CD4-positive, alpha-beta T cell treated with Interferon gamma for 1 hour (primary cell): ENCODE measurements at regions not wholly inside any gene's neighbourhood (a gene's known extent, or its start where the extent isn't known, plus 50 kb on each side); places are given as distances from the start of the nearest gene placed in this dataset.
"Not testable (repeated sequence)": the region's sequence is repeated elsewhere in the genome, so short reads cannot be mapped to it uniquely, and the experiment has no call there.

Source experiments
- DNase-seq: peaks from one replicate; pipeline ENCODE4 v3.0.0-alpha.2; 2020

DNA sequence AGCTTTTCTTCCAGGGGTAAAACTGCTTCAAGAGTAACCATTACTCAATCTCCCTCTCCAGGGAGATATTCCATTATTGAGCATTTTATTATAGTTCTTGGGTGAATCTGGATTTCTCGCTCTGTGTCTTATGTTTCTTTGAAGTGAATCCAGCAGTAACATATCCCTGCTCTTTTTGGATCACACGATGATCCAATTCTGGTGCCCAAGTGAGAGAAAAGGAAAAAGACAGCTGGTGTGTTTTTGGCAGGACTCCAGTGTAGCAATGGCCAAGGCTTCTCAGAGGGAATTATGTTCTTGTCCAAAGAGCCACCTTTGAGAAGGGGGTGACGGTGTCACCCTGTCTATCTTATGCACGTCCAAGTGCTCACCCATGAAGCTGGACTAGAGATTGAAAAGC, 140.3 kb upstream of the ERRFI1 start:
- no peak for DNase-seq

GRCh38 chr1:8165595-8166360, 139.7 kb upstream of the ERRFI1 start:
- no peak for DNase-seq

DNA sequence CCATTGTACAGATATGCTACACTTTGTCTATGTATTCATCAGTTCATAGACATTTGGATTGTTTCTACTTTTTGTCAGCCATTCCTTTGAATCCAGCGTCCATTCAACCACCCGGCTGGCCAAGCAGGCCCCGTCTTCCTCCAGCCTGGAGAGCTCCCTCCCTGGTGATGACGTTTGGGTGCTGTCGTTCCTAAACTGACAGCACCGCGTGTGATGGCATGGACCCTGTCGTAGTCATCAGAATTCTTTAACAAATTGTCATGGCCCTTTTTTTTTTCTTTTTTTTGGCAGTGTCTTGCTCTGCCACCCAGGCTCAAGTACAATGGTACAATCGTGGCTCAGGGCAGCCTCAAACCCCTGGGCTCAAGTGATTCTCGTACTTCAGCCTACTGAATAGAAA, 138.6 kb upstream of the ERRFI1 start:
- no peak for DNase-seq

DNA sequence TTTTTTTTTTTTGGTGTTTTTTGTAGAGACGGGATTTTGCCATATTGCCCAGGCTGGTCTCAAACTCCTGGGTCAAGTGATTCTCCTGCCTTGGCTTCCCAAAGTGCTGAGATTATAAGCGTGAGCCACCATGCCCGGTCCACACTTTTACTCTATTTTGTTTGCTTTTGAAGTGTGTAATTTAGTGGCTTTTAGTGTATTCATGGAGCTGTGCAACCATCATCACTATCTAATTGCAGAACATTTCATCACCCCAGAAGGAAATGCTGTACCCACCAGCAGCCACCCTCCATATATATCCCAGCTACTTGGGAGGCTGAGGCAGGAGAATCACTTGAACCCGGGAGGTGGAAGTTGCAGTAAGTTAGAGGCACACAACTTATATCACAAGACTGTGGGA, 136.9 kb upstream of the ERRFI1 start:
- DNase-seq: no peak

- DNase-seq: no peak
Observed at GRCh38 chr1:8162168-8162567, 136.1 kb upstream of the ERRFI1 start.

- DNase-seq: no peak
Observed at GRCh38 chr1:8161546-8162105, 135.5 kb upstream of the ERRFI1 start.

GRCh38 chr1:8159470-8160024, 133.4 kb upstream of the ERRFI1 start:
- DNase-seq: no peak

DNA sequence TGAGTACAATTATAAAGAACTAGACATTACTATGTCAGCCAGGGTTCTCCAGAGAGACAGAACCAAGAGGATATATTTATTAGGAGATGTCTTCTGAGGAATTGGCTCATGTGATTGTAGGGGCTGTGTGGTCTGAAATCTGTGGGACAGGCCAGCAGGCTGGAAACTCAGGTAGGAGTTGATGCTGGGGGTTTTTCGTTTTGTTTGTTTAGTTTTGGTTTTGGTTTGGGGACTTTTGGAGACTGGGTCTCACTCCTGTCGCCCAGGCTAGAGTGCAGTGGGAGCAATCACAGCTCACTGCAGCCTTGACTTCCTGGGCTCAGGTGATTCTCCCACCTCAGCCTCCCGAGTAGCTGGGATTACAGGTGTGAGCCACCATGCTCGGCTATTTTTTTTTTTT, 132.9 kb upstream of the ERRFI1 start:
- no peak for DNase-seq

DNA sequence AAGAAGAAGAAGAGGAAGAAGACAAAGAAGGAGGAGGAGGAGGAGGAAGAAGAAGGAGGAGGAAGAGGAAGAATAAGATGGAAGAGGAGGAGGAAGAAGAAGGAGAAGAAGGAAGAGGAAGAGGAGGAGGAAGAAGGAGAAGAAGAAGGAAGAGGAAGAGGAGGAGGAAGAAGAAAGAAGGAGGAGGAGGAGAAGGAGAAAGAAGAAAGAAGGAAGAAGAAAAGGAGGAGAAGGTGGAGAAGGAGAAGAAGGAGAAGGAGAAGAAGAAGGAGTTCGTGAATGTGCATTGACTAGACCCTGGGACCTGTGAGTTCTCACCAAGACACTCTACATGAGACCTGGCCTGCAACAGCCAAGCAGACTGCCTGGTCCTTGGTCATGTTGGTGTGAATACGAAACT, 131.7 kb upstream of the ERRFI1 start:
- DNase-seq: no peak

DNA sequence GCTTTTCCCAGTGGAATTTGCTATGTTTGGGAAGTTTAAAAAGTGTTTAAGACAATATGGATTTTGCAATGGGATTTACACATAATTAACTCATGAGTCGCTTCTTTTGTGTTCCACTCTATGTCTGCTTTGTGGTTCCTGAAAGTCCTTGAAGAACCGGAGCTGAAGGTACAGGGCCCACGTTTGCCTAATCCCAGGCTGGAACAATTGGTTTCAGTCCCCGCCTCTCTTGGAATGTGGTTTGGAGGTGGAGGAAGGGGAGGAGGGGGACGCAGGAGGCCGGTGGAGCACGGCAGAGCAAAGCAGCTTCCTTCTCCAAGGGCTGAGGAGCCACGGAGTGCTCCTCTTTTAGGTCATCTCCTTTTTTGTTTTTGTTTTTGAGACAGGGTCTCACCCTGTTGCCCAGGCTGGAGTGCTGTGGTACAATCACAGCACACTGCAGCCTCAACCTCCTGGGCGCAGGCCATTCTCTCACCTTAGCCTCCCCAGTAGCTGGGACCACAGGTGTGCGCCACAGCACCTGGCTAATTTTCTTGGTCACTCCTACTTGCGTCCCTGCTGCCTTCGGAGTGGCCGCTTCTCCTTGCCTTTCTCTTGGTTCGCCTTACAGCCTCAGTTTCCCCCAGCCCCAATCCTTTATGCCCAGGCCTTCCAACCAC, 129.5 kb upstream of the ERRFI1 start:
- DNase-seq: no peak

- no peak for DNase-seq
Observed at GRCh38 chr1:8154621-8155052, 128.5 kb upstream of the ERRFI1 start.

GRCh38 chr1:8153961-8154360, 127.9 kb upstream of the ERRFI1 start:
- DNase-seq: no peak

GRCh38 chr1:8152731-8153702, 126.9 kb upstream of the ERRFI1 start:
- DNase-seq: peak; percentile 59

DNA sequence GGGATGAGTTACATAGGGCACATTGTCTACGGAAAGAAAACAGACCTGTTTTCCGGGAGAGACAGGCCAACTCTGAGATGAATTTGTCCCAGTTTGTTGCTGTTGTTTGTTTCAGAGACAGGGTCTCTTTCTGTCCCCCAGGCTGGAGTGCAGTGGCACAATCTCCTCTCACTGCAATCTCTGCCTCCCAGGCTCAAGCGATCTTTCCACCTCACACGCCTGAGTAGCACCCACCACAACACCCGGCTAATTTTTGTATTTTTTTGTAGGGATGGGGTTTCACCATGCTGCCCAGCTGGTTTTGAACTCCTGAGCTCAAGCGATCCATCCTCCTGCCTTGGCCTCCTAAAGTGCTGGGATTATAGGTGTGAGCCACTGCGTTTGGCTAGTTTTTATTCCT, 125.5 kb upstream of the ERRFI1 start:
- no peak for DNase-seq

GRCh38 chr1:8149756-8150155, 123.6 kb upstream of the ERRFI1 start:
- not testable (repeated sequence) for DNase-seq

DNA sequence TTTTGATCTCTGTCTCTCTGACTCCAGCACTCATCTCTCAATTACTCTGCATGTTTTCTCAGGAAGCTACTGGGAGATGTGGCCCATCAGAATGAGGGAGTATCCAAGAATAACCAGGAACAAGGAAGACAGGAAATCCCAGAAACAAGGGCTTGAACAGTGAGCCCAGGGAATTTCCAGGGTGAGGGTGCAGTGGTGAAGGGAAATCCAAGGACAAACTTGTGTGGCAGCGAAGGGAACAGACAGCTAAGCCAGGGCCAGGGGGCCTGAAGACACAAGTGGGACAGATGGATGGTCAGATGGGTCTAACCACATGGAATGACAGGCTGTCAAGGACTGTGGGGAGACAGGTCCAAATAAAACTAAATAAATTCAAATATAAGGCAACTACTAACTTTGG, 121.8 kb upstream of the ERRFI1 start:
- DNase-seq: no peak

DNA sequence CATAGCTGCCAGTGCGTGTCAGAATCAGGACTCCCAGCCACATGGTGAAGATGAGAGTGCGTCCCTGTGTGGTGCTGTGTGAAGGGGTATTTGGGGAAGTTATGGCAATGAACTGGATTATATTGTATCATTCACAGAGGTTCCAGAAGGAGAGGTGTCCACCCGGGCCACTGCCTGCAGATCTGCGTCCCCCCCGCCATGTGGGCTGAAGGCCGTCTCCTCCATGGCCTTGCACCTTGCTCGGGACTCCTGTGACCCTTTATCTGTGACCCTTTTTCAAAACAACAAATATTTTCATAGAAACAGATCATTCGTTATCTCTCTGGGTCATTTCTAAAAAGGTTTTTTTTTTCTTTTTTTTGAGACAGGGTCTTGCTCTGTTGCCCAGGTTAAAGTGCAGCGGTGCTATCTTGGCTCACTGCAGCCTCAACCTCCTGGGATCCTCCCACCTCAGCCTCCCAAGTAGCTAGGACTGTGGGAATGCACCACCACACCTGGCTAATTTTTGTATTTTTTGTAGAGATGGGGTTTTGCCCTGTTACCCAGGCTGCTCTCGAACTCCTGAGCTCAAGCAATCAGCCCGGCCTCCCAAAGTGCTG, 120.2 kb upstream of the ERRFI1 start:
- DNase-seq: no peak

DNA sequence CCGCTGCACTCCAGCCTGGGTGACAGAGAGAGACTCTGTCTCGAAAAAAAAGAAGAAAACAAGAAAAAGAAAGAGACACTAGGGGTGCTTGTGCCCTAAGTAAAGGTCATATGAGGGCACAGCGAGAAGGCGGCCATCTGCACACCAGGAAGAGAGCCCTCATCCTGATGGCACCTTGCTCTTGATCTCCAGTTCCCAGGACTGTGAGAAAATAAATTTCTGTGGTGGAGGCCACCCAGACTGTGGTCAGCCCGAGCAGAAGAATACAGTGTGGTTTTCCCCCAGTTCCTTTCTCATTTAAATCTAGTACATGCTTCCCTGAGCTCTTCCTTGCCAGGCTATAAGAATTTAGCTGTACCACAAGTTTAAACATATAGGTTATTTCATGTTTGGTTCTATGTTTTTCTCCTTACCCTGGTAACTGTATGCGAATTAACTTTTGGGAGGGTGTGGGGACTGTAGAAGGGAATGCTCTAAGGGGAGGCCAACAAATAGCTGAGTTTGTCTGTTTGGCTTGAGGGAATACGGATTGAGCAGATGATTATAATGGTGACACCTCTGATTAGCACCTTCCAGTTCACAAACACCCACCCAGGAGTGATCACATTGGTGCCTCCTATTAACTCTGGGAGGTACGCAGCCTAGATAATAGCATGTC, 119.6 kb upstream of the ERRFI1 start:
- no peak for DNase-seq

GRCh38 chr1:8144323-8144722, 118.2 kb upstream of the ERRFI1 start:
- DNase-seq: no peak

DNA sequence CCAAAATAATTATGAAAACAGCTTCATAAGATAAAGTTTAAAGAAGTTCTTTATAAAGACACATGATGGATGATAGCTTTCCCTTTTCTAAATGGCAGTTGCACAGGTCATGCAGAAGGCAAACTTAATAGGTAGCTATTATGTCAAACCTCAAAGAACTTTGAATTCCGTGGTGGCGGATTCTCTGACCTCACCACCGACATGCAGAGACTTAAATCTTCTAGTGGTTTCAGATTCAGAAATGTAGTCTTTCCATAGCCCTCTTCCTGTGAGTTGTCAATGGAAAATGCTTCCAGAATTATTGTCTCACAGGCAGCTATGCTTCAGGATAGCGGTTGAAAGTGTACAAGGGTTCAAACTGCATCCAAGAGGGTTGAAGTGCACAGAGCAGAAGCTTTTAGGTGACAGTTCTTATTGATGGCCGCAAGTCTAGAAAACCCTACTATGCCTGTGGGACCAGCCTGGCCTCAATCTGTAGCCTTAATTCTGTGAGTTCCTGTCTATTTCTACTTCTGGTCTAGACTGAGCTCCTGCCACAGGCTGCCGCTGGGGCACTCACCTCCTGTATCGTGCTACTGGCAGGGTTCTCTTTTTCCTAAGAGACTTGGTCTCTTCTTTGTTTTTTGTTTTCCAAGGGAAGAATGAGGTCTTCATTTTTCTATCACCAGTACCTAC, 117.0 kb upstream of the ERRFI1 start:
- DNase-seq: no peak

DNA sequence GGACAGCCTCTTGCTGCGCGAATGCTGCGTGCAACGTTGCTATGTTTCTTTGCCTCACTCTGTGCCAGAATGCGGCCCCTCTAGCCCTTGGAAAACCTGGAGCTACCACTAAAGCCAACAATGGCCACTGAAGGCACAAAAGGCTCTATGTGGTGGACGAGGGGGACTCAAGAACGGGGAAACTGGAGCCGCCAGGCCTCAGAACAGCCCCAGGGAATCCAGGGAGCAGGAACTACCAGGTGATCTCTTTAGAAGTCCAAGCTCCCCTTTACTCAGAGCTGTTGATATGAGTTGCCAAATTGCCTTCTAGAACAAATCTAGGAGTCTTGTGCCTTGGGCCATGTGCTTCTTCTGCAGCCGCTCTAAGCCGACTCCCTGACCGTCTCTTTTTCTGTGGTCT, 113.8 kb upstream of the ERRFI1 start:
- DNase-seq: no peak
